MM.1S (cell line): ENCODE measurements at regions not wholly inside any gene's neighbourhood (a gene's known extent, or its start where the extent isn't known, plus 50 kb on each side); places are given as distances from the start of the nearest gene placed in this dataset.

Source experiments
- DNase-seq: peaks from one replicate; pipeline ENCODE4 v3.0.0-alpha.2; 2015
- H2AFZ ChIP-seq: fragments of 300-600 bp; sonication (generic); 2 replicates; pipeline ENCODE4 v1.6.0; 2016; ENCODE audit warnings: antibody characterized with exemption, low read length
- H3F3A ChIP-seq: fragments of 300-600 bp; sonication (generic); 2 replicates; pipeline ENCODE4 v1.6.1; 2016; ENCODE audit warnings: mild to moderate bottlenecking, antibody characterized with exemption, low read length, moderate library complexity, mixed read lengths; ENCODE audit not compliant: insufficient read depth
- H3K27ac ChIP-seq: fragments of 300-600 bp; sonication (generic); 2 replicates; pipeline ENCODE4 v1.5.1; 2016; ENCODE audit warnings: mild to moderate bottlenecking, low read length
- H3K27me3 ChIP-seq: fragments of 300-600 bp; sonication (generic); replicated peaks from 2 replicates; pipeline ENCODE4 v1.6.0; 2016; ENCODE audit warnings: low read length; ENCODE audit not compliant: insufficient read depth
- H3K36me3 ChIP-seq: fragments of 300-600 bp; sonication (generic); replicated peaks from 2 replicates; pipeline ENCODE4 v1.6.1; 2016; ENCODE audit warnings: mild to moderate bottlenecking, low read length, mixed read lengths; ENCODE audit not compliant: insufficient read depth
- H3K4me1 ChIP-seq: fragments of 300-600 bp; sonication (generic); 2 replicates; pipeline ENCODE4 v1.6.1; 2016; ENCODE audit warnings: low read length, mixed read lengths
- H3K4me2 ChIP-seq: fragments of 300-600 bp; sonication (generic); 2 replicates; pipeline ENCODE4 v1.6.0; 2016; ENCODE audit warnings: low read depth, low read length
- H3K4me3 ChIP-seq: fragments of 300-600 bp; sonication (generic); 2 replicates; pipeline ENCODE4 v1.5.1; 2016; ENCODE audit warnings: low read length, mixed read lengths
- H3K79me2 ChIP-seq: fragments of 300-600 bp; sonication (generic); 2 replicates; pipeline ENCODE4 v1.6.1; 2016; ENCODE audit warnings: mixed run types, low read length, mixed read lengths
- H3K9ac ChIP-seq: fragments of 300-600 bp; sonication (generic); 2 replicates; pipeline ENCODE4 v1.6.1; 2016; ENCODE audit warnings: low read length, mixed read lengths
- H3K9me2 ChIP-seq: fragments of 300-600 bp; sonication (generic); replicated peaks from 2 replicates; pipeline ENCODE4 v1.6.1; 2016; ENCODE audit warnings: mild to moderate bottlenecking, low read length, mixed read lengths; ENCODE audit not compliant: insufficient read depth
- H3K9me3 ChIP-seq: fragments of 300-600 bp; sonication (generic); replicated peaks from 2 replicates; pipeline ENCODE4 v1.6.1; 2016; ENCODE audit warnings: mild to moderate bottlenecking, low read length, mixed read lengths; ENCODE audit not compliant: insufficient read depth
- H4K20me1 ChIP-seq: fragments of 300-600 bp; sonication (generic); 2 replicates; pipeline ENCODE4 v1.6.1; 2016; ENCODE audit warnings: mild to moderate bottlenecking, low read length, moderate library complexity, mixed read lengths; ENCODE audit not compliant: insufficient read depth
- CTCF ChIP-seq: fragments of 300-600 bp; sonication (generic); IDR thresholded peaks from 2 replicates; pipeline ENCODE4 v1.5.1; 2016; ENCODE audit warnings: antibody characterized with exemption, low read length, mixed read lengths
- EZH2 ChIP-seq: fragments of 300-600 bp; sonication (generic); optimal IDR thresholded peaks from 2 replicates; pipeline ENCODE3; 2017; ENCODE audit warnings: low read depth, mild to moderate bottlenecking, antibody characterized with exemption, low read length, mixed read lengths
- EZH2phosphoT487 ChIP-seq: fragments of 300-600 bp; sonication (generic); IDR thresholded peaks from 2 replicates; pipeline ENCODE4 v1.6.1; 2018; ENCODE audit warnings: antibody characterized with exemption, low read length

- H4K20me1 ChIP-seq = no peaks in the 10 kb centered on the region
- no peak overlapping the region for H3K9ac ChIP-seq
- TF ChIP-seq CTCF (no peak), EZH2 (no peak), EZH2phosphoT487 (no peak)
These were observed 180.4 kb downstream of the RBM26 start for GRCh38 chr13:79225487-79226232.

GRCh38 chr13:79222427-79223205 is 183.4 kb downstream of the RBM26 start:
- H3K27me3 ChIP-seq = no peaks in the 10 kb centered on the region
- H4K20me1 ChIP-seq = no peaks in the 10 kb centered on the region
- no peak overlapping the region for H3K4me3 ChIP-seq
- no peaks in the 10 kb centered on the region for H3F3A ChIP-seq
- H2AFZ ChIP-seq = no peak overlapping the region
- H3K9me2 ChIP-seq = no peaks in the 10 kb centered on the region
- no peaks in the 10 kb centered on the region for H3K36me3 ChIP-seq
- no peak overlapping the region for H3K27ac ChIP-seq
- H3K9ac ChIP-seq = no peak overlapping the region
- no peaks in the 10 kb centered on the region for H3K79me2 ChIP-seq
- H3K9me3 ChIP-seq = no peaks in the 10 kb centered on the region
- TF ChIP-seq EZH2phosphoT487 (no peak), CTCF (no peak), EZH2 (no peak)
- 0 out of 2 replicates have a peak, but pooled peaks cover under 1% of the 10 kb centered on the region for H3K4me1 ChIP-seq
- DNase-seq = no peak
- H3K4me2 ChIP-seq = no peak overlapping the region

More at GRCh38 chr13:79225487-79226232, 180.4 kb downstream of the RBM26 start:
- Histone ChIP-seq H2AFZ (no peak overlapping the region), H3K9me3 (no peaks in the 10 kb centered on the region), H3F3A (no peaks in the 10 kb centered on the region), H3K4me2 (no peak overlapping the region), H3K4me1 (0 out of 2 replicates have a peak, but pooled peaks cover 3% of the 10 kb centered on the region), H3K4me3 (no peak overlapping the region), H3K79me2 (no peaks in the 10 kb centered on the region), H3K27ac (no peak overlapping the region), H3K9me2 (no peaks in the 10 kb centered on the region), H3K27me3 (no peaks in the 10 kb centered on the region), H3K36me3 (no peaks in the 10 kb centered on the region)
- DNase-seq = no peak

GRCh38 chr13:79212064-79212619 is 193.9 kb downstream of the RBM26 start:
- H2AFZ ChIP-seq = no peak overlapping the region
- no peak for DNase-seq
- TF ChIP-seq CTCF = no peak
- TF ChIP-seq EZH2 = no peak
- no peak for TF ChIP-seq EZH2phosphoT487
- H3K9me2 ChIP-seq = no peaks in the 10 kb centered on the region
- H3K27ac ChIP-seq = no peak overlapping the region
- H4K20me1 ChIP-seq = no peaks in the 10 kb centered on the region
- no peak overlapping the region for H3K4me2 ChIP-seq
- no peaks in the 10 kb centered on the region for H3K4me1 ChIP-seq
- H3K4me3 ChIP-seq = no peak overlapping the region
- no peaks in the 10 kb centered on the region for H3F3A ChIP-seq
- H3K27me3 ChIP-seq = no peaks in the 10 kb centered on the region
- H3K79me2 ChIP-seq = no peaks in the 10 kb centered on the region
- H3K36me3 ChIP-seq = no peaks in the 10 kb centered on the region
- H3K9ac ChIP-seq = no peak overlapping the region
- H3K9me3 ChIP-seq = no peaks in the 10 kb centered on the region
